GM19035 (cell line): ENCODE measurements at regions not wholly inside any gene's neighbourhood (a gene's known extent, or its start where the extent isn't known, plus 50 kb on each side); places are given as distances from the start of the nearest gene placed in this dataset.
"Not testable (repeated sequence)": the region's sequence is repeated elsewhere in the genome, so short reads cannot be mapped to it uniquely, and the experiment has no call there.

ENCODE experiments used
- ATAC-seq: cut with Tn5 transposase; IDR thresholded peaks from one replicate; pipeline ENCODE4 v1.9.1; 2021; ENCODE audit not compliant: unreplicated experiment

DNA sequence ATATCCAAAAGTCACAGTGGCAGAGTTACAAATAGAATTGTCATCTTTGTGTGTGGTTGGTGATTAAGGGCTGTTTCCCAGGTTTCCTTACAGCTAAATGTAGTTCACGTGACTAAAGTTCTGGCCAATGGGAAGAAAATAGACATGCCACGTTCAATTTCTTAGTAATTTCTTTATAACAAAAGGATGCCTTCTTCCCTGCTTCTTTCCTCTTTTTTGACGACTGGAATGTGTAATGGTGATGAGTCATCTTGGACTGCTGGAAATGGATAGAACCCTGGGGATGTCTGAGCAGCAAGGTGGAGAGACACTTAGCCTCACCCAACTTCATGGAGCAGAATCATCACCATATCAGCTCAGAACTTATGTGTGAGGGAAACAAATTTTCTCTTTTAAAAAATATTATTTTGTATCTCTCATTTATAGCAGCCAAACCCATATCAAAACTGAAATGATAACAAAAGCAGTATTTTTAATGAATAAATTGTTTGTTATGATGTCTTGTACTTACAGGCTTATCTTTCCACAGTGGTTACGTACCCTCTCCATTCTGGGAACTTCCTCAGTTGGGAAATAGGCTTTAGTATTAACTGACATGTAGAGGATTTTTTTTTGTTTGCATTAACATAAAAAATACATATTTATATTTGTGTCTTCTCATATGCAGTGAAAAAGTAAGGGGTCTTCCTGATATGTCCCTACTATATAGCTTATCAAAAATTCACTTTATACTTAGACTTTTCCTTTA, 91.1 kb upstream of the CDH2 start:
- ATAC-seq = no peak

DNA sequence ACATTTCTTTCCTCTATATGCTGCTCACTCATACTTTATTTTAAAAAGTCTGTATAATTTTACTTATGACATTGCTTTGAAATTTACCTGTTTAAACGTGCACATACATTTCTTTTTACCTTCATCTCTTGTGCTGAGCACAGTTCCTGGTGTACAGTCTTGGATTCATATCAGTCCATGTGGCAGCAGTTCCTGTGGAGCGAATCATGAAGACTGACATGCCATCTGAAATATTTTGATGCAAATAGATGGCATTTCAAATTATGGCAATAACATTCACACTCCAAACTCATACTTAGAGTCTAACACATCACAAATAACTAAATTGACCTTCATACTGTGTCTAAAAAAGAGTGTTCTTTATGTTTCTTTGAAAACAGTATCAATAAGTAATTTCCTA, 90.3 kb upstream of the CDH2 start:
- ATAC-seq = no peak

DNA sequence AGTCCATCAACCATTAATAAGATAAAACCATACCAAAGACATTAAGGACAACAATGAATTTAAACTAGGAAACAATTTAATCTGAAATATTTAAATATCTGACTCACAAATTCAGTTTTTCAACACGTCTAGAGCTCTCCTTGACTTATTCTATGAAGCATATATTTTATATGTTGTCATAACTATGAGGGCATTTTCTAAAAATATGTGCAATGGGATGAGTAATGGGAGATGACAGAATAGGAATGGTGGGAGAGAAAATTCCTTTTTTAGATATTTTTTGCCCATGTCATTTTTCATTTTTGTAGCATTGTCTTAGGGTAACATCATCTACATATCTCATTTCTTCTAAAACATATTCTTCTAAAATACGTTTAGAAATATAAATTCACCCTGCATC, 79.2 kb upstream of the CDH2 start:
- ATAC-seq = no peak

DNA sequence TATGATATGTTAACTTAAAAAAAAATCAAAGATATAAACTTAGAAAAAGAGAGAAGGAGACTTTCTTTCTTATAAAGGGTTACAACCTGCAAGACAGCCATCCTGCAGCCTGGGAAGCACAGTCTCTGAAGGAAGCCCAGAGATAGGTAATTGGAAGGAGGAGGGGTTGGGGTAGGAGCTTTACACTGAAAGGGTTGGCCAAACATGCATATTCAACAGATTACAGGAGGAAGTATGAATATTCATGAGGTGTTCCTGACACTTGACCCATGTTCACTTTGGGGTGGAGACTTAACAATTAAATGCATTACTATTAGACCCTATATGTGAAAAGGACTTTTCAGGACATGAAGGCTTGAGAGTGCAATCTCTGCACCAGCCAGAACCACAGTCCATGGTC, 71.7 kb upstream of the CDH2 start:
- ATAC-seq = no peak

DNA sequence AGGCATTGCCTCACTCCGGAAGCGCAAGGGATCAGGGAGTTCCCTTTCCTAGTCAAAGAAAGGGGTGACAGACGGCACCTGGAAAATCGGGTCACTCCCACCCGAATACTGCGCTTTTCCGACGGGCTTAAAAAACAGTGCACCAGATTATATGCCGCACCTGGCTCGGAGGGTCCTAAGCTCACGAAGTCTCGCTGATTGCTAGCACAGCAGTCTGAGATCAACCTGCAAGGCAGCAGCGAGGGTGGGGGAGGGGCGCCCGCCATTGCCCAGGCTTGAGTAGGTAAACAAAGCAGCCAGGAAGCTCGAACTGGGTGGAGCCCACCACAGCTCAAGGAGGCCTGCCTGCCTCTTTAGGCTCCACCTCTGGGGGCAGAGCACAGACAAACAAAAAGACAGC, 63.7 kb upstream of the CDH2 start:
- not testable (repeated sequence) for ATAC-seq

DNA sequence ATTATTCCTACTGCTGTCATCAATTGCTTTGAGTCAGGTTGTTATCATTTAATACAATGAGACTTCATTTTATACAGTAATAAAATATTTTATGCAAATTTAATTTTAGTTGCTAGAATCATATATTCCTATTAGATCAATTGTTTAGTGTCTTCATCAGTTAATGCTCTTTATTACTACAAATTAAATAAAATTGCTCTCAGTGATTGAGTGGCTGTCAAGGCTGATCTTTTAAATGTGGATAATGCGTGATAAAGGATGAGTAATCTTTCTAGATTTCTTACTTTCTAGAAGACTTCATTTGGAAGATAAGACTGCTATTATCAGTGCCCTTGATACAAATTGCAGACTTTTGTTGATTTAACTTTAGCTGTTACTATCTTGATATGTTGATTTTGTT, 59.6 kb upstream of the CDH2 start:
- no peak for ATAC-seq
